HG02852 (cell line): ENCODE measurements at regions not wholly inside any gene's neighbourhood (a gene's known extent, or its start where the extent isn't known, plus 50 kb on each side); places are given as distances from the start of the nearest gene placed in this dataset.

Experiments
- ATAC-seq: cut with Tn5 transposase; IDR thresholded peaks from one replicate; pipeline ENCODE4 v1.9.1; 2021; ENCODE audit warnings: mild to moderate bottlenecking, moderate library complexity; ENCODE audit not compliant: unreplicated experiment

DNA sequence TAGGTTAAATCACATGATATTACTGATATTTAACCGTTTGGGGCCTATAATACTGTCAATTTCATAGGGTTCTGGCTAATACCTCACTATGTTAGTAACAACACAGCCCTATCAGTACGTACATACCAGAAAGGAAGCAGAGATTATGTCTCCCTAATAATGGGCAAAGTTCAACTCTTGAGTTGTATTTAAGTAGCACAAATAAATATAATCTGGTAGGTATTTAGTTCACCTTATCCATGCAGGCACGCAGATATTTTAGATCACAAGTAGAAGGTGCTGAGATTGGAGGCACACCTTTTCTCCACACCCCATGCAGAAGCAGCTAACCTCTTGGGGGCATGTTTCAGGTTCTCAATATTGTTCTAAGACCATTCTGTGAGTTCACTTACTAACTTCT is 118.9 kb downstream of the IRS1 start:
- no peak for ATAC-seq

DNA sequence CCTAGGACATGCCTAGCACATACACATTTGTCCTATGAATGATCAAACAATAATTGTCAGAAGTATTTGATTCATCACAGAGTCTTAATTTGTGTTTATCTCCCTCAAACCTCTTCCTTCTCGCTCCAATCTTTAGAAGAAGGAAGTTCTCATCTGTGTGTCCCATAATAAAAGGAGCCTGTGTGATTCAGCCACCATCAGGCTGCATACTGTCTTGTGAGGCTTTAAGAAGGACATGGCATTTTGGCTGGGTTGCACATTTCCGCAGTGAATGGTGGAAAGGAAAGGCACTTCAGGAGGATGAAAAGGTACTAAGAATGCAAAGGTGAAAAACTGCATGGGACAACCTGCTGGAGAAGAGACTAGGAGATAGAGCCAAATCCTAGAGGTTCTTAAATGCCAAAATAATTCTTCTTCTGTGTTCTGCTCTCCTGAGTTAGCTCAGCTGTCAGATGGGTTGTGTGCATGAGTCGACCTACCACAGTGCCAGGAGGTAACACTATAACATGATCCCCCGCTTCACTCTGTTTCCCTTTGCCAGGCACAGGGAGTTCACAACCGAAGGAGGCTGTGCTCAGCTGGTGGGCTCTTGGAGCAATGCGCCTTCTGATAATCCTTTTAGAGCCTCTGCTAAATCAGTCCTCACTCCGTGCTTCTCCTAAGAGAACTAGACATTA is 120.1 kb downstream of the IRS1 start:
- no peak for ATAC-seq

DNA sequence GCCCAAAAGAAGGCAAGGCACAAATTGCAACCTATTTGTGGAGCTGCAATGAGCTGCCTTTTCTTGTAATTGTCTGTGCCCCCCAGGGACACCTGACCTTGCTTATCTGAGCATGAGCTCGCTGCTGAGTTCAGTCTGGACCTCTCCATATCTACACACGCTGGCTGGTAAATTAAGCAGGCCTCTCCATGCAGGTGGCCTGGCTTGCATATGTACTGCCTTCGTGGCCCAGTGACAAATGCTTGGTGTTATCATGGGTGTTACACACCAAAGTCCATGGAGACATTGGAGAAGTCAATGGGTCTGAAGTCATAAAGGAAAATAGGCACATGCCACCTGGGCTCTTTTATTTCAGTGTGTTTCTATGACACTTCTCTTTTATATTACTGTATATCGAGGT is 121.2 kb downstream of the IRS1 start:
- ATAC-seq, result no peak

DNA sequence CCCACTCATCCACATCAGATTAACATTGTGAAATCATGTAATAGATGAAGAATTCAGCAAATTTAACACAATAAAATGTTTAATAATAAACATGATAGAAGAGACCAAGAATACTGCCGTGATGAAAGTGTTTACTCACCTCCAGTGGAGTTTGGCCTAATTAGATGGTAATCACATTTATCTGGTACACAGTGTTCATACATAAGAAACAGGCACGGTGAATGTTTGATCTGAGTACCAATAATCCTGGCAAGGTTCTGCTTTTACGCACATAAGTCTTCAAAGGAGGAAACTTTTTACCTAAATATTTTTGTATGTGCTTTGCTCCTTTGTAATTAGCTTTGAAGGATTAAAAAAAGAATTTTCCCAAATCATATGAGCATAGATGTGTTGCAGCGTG is 122.5 kb downstream of the IRS1 start:
- no peak for ATAC-seq

DNA sequence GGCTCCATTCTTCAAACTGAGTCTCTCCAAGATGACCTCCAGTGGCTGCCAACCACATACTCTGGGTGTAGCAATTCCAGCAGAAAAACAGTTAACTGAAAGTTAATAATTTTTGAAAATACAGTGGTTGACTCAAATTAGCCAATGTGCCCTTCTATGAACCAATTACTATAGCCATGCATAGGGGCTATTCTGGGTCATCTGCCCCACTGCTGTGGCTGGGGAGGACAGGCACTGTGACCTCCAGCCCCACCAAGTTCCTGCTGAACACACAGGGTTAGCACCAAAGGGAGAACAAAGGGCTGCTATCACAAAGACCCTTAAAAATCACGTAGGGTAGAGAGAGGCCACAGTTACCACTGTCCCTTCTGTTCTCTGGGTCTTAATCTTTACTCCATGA is 123.0 kb downstream of the IRS1 start:
- ATAC-seq, result no peak

DNA sequence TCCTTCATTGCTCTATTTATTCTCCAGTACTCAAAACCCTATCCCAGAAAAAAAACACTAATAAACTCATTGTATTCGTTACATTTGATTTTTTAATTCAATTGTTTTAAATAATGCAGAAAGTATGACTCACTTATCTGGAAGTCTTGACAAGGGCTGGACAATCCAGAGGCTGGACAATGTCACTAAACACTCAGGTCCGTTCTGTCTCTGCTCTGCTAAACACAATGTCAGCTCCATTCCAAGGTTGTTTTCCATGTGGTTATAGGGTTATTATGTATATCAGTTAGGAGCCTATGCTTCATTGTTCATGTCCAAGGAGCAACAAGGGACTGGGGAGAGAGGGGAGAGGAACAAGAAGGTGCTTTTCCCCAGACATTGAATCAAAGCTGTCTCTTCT is 125.5 kb downstream of the IRS1 start:
- ATAC-seq, result no peak

DNA sequence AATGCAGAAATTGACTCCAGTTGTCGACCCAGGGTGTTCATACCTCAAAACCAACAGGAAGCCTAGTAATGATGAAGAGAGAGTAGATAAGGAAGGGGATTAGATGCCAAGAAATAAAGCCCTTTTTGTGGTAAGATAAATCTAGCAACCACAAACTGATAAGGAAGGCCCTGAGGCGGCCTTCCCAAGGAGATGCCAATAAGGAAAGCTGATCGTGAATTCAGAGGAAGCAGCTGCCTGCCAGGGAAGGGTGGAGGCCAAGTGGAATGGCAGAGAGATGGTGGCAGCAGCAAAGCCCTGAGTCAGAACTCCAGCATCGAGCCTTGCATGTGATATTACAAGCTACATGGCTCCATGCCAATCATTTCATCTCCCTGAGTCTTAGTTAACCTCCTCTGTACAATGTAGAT is 126.3 kb downstream of the IRS1 start:
- no peak for ATAC-seq

DNA sequence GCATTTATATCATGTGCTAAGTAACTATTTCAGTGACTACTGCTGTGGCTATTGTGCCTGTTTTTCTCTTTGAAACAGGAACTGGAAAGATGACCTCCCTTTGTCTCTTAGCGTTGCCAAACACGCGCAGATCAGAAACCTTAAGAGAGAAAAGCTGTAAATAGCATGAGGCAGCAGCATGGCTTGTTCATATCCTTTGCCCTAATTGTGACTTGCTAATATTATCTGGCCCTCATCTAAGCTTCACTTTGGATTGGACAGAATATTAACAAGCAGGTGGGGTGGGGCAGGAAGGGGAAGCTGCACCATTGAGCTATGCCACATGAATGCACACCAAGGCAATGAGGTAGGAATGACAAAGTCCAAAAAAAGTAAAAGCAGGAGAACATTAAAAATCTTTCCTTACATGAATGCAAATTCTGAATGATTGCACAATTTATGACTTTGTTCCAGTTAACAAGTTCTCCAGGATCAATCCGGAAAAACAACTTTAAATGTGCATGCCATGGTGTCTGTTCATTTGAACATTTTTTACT is 128.4 kb downstream of the IRS1 start:
- ATAC-seq, result peak; percentile 39

DNA sequence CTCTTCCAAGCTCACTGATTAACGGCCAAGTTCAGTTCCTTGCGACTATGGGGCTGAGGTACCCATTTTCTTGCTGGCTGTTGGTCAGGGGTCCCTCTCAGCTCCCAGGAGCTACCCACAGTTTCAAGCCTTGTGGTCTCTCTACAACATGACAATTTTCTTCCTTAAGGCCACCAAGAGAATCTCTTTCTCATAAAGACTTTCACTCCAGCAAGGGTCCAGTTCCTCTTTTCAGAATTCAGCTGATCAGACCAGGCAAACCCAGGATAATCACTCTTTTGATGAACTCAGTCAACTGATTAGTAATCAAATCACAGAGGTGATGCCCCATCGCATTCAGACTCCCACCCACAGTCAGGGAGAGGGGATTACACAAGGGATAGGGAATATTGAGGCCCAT is 129.7 kb downstream of the IRS1 start:
- peak; percentile 79 for ATAC-seq

DNA sequence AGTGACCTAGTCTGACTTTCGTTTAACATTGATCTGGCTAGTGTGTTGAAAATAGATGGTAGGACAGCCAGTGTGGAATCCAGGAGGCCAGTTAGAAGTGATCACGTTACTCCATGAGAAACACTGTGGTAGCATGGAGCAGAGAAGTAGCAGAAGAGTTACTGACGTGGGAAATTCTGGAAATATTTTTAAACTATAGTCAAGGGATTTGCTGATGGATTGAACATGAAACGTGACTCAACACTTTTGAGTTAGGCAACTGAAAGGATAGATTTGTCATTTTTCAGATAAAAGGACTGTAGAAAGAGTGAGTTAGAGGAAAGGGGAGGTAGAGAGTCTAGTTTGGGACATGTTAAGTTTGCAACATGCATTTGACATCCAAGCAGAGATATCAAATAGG is 130.4 kb downstream of the IRS1 start:
- ATAC-seq, result no peak

DNA sequence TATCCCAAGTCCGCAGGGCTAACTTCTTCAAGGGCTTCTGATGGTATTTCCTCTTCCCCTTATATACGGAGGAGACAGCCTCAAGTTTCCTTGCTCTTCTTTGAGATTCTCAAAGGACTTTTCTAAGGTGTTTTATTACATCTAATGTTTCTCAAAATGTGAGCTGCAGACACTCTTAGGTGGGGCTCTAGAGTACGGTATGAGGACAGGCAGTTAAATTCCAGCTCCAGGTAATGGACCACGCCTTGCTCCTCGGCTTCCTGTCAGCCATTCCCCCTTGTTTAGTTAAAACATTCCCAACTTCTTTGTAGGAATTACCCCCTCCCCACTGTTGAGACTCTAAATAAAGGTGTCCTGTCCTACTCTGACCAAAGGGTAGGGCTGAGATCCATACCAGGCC is 131.9 kb downstream of the IRS1 start:
- ATAC-seq, result no peak

DNA sequence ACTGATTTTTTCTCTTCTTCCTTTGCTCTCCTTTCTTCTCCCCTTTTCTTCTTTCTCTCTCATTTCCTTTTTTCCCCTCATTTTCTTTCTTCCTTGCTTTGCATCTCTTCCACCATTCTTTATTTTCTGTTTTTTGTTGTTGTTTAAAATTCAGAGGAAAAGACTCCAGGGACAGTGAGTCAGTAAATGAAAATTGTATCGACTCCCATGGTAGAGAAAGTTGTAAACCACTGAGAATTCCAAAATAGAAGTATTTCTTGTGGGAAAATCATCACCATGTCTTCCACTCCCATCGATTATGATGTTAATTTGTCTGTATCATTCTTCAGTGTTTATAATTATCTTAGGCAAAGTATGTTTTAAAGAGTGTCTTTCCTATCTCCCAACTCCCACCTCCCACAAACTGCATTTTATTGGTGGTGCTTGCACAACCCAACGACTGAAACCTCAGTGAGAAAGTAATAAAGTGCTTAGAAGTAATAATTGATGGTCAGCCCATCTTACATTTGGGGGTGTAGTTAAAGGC is 134.3 kb downstream of the IRS1 start:
- no peak for ATAC-seq

DNA sequence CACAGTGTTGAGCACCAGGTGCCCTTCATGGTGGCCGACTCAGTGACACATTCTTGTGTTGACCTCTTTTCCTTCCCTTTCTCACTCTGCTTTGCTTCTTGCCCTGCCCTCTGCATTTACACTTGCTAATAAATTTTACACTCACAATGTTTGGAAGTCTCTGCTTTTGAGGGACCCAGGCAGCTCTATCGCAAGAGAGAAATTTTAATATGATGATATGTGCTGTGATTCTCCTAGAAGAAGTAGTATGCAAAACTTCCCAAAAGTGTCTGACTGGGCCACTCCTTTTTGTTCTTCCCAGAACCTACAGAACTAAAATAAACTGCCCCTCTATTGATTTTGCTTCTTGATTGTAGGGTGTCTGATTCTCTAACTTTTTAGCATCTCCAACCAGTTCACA is 135.0 kb downstream of the IRS1 start:
- no peak for ATAC-seq

DNA sequence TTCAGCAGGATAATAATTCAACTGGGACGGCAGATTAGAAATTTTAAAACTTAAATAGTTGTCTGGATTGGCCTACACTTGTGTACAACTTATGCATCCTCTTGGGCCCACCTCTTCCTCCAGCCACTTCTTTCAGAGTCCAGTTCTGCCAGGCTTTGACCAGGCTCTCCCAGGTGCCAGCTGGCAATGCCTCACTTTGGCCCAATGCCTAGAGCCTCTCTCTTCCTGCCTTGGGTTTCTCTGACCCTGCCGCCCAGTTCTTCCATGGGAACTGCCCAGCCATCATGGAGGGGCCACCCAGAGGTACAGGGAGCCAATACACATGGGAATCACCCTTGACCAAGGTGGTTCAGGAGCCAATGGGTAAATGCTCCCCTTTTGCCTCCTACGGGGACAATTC is 135.5 kb downstream of the IRS1 start:
- ATAC-seq, result no peak

DNA sequence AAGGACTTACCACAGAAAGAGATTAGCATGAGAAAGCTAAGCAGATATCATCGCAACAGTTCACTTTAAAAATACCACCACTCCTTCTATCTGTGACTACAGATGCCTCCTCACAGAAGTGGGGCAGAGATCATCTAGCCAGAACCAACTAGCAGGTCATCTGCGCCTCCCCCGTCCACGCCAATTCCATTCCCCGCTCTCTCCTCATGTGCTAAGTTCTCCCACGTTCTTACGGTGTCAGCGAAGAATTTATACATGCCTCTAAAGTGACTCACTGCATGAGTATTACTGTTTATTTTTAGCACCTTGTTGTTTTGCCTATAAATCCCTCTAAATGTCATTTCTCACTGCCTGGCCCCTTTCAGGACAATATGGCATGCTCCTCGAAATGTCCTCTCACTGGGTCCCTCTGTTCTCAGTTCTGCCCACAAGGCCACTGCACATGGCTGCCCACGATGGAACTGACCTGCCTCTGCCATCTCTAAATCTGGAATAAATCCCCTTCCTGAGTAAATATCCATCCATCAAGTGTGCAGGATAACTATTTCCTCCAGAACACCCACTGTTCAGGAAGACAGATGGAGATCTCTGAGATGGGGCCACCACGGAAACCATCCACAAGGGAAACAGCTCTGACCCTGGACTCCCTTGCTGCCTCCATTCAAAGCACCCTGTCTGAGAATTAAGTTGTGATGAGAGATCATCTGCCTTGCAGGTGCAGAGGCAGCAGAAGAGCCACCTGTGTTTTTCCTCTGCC is 137.7 kb downstream of the IRS1 start:
- no peak for ATAC-seq

DNA sequence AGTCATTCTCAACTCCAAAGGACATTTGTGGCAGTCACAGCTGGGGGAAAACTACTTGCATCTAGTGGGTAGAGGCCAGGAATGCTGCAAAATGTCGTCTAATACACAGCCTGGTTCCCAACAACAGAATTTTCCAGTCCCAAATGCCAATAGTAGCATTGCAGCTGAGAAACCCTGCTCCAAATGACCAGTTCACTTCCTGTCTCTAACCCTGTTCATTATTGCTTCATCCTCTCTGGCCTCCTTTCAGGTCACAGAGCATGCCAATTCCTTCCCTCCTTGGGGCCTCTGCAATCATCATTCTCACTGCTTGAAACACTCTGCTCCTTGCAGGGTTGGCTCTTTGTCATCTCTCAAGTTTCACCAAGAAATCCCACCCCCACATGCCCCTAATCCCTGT is 139.1 kb downstream of the IRS1 start:
- ATAC-seq, result no peak

DNA sequence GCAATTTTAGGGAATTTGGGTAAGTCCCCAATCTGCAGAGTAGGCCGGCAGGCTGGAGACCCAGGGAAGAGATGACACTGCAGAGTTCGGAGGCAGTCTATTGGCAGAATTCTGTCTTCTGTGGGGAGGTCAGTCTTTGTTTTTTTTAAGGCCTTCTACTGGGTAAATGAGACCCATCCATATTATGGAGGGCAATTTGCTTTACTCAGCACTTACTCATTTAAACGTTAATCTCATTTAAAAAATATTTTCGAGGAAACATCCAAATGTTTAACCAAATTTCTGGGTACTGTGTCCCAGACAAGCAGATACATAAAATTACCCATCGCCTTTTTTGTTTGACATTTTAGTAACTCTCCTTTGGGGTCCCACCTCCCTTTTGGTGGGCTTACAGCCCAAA is 139.5 kb downstream of the IRS1 start:
- ATAC-seq, result no peak

DNA sequence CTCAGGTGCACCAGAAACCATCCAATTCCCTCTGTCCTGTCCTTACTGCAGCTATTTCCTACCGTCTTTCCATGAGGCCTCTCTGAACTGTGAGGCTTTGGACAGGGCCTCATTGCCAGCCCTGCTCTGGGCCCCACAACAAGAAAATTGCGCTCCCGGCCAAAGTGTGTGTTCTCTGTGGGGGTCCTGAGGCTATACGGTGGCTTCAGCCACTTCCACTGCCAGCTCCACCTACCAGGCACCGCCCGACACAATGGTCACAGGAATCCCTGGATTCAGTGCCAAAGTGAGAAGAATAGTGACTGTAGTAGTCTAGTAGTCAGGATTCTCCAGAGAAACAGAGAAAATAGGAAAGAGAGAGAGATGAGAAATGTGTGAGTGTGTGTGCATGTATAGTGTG is 140.2 kb downstream of the IRS1 start:
- ATAC-seq, result no peak

DNA sequence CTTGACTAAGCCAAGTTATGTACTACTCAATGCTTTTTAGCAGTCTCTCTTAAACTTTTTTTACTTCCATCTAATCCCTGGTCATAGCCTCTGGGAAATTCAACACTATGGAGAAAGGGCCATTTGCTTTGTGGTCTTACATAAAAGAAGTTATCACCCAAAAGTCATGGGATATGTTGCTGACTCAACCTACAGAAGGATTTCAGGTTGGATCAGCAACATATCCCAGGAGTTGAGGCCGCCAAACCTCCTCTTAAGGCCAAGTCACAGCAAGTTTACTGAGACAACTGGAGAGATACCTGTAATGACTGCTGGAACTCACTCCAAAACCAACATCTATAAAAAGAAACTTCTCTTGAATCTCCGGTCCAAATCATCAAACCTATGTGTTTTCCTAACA is 141.1 kb downstream of the IRS1 start:
- ATAC-seq, result no peak

DNA sequence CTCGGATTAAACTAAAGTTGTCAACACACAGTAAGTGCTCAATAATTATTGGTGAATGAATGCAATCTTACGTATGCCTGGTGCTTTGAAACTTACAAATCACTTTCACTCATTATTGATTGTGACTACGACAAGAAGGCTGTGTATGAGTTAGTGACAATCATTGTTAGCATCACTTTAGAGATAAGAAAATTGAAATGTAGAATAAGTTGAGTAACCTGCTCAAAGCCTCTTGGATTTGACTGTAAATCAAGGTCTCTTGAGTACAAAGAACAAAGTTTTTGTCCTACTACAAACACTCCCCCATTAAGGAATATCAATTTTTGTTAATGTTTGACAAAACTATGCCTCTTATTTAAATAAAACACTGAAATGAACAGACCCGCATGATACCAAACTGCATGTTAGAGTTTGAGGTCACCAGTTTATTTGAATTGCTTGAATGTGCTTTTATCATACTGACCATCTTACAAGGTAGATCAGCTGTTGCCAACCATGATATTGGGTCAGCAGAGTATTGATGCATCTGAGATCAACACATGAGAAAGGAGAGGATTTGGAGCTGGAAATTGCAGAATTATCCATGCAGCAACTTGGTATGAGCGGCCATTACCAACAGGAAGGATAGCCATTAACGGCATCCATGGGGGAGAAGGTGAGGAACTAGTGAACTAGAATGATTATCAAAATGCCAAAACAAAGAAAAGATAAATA is 142.1 kb downstream of the IRS1 start:
- no peak for ATAC-seq

DNA sequence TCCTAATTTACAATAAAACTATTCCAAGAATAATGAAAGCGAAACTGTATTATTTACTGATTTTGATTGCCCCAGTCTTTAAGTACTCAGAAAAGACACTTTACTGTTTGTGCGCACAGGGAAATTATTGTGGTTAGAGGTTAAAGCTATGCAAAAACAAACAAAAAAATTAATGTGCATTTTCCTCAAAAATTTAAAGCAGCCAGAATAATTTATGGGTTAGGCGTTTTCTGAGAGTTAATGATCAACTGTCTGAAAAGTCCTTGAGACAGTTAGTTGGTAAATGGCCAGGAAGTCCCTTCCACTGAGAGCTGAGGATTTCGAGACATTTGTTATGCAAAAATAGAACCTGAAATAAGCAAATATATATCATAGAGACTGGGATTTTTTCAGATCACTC is 143.3 kb downstream of the IRS1 start:
- ATAC-seq, result no peak

DNA sequence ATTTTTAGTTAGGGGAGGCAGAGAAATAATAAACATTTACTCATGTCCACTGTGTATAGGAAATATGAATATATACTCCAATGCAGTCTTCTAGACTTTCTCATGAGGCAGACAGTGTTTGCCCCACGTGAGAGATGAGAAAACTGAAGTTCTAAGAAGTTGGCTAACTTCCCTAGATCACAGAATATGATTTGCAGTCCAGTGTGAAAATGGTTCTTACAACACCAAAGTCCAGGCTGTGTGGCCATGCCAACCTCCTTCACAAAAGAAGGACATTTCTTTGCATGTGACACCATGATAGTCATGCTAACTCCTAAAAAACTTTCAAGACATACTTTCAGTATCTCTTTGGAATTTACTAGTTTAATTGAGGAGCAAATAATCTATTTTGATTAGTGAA is 143.7 kb downstream of the IRS1 start:
- ATAC-seq, result no peak
